ENCODE measurements at regions not wholly inside any gene's neighbourhood (a gene's known extent, or its start where the extent isn't known, plus 50 kb on each side); places are given as distances from the start of the nearest gene placed in this dataset.

- in situ Hi-C loops (cut with MboI; ENCODE audit: low sequenced_read_pairs): loop anchor here (25.0 kb wide), 1 partner anchor 566 kb away; no protein-coding TSS in a partner anchor
Measured at GRCh38 chr12:67370979-67371378, 101.8 kb downstream of the CAND1 start.

GRCh38 chr12:67377021-67377420, 107.9 kb downstream of the CAND1 start:
- in situ Hi-C loops (cut with MboI; ENCODE audit: low sequenced_read_pairs): no loop called here

- in situ Hi-C loops (cut with MboI; ENCODE audit: low sequenced_read_pairs): no loop called here
Measured at GRCh38 chr12:67377541-67377940, 108.4 kb downstream of the CAND1 start.

GRCh38 chr12:67382241-67382871, 113.2 kb downstream of the CAND1 start:
- in situ Hi-C loops (cut with MboI; ENCODE audit: low sequenced_read_pairs): no loop called here

- in situ Hi-C loops (cut with MboI; ENCODE audit: low sequenced_read_pairs): no loop called here
Measured at GRCh38 chr12:67386869-67387565, 117.9 kb downstream of the CAND1 start.

- in situ Hi-C loops (cut with MboI; ENCODE audit: low sequenced_read_pairs): no loop called here
Measured at GRCh38 chr12:67388331-67389138, 119.4 kb downstream of the CAND1 start.

GRCh38 chr12:67390273-67390672, 121.1 kb downstream of the CAND1 start:
- in situ Hi-C loops (cut with MboI; ENCODE audit: low sequenced_read_pairs): no loop called here

GRCh38 chr12:67391034-67391433, 121.9 kb downstream of the CAND1 start:
- in situ Hi-C loops (cut with MboI; ENCODE audit: low sequenced_read_pairs): no loop called here

- in situ Hi-C loops (cut with MboI; ENCODE audit: low sequenced_read_pairs): no loop called here
Measured at GRCh38 chr12:67391656-67392055, 122.5 kb downstream of the CAND1 start.

- in situ Hi-C loops (cut with MboI; ENCODE audit: low sequenced_read_pairs): no loop called here
Measured at GRCh38 chr12:67394550-67394949, 125.4 kb downstream of the CAND1 start.

GRCh38 chr12:67400742-67401141, 131.6 kb downstream of the CAND1 start:
- in situ Hi-C loops (cut with MboI; ENCODE audit: low sequenced_read_pairs): no loop called here

- in situ Hi-C loops (cut with MboI; ENCODE audit: low sequenced_read_pairs): no loop called here
Measured at GRCh38 chr12:67410246-67410645, 141.1 kb downstream of the CAND1 start.

GRCh38 chr12:67410667-67411067, 141.5 kb downstream of the CAND1 start:
- in situ Hi-C loops (cut with MboI; ENCODE audit: low sequenced_read_pairs): no loop called here

- in situ Hi-C loops (cut with MboI; ENCODE audit: low sequenced_read_pairs): no loop called here
Measured at GRCh38 chr12:67411562-67411961, 142.4 kb downstream of the CAND1 start.

- in situ Hi-C loops (cut with MboI; ENCODE audit: low sequenced_read_pairs): no loop called here
Measured at GRCh38 chr12:67413577-67413976, 144.4 kb downstream of the CAND1 start.

- in situ Hi-C loops (cut with MboI; ENCODE audit: low sequenced_read_pairs): no loop called here
Measured at GRCh38 chr12:67414011-67414715, 145.0 kb downstream of the CAND1 start.

- in situ Hi-C loops (cut with MboI; ENCODE audit: low sequenced_read_pairs): no loop called here
Measured at GRCh38 chr12:67415473-67415872, 146.3 kb downstream of the CAND1 start.

- in situ Hi-C loops (cut with MboI; ENCODE audit: low sequenced_read_pairs): no loop called here
Measured at GRCh38 chr12:67419810-67420209, 150.7 kb downstream of the CAND1 start.

GRCh38 chr12:67420506-67420905, 151.3 kb downstream of the CAND1 start:
- in situ Hi-C loops (cut with MboI; ENCODE audit: low sequenced_read_pairs): no loop called here

- in situ Hi-C loops (cut with MboI; ENCODE audit: low sequenced_read_pairs): no loop called here
Measured at GRCh38 chr12:67422081-67422480, 152.9 kb downstream of the CAND1 start.

- in situ Hi-C loops (cut with MboI; ENCODE audit: low sequenced_read_pairs): no loop called here
Measured at GRCh38 chr12:67424784-67425183, 155.6 kb downstream of the CAND1 start.

Data from HL-60/S4 (cell line).